ENCODE measurements at regions not wholly inside any gene's neighbourhood (a gene's known extent, or its start where the extent isn't known, plus 50 kb on each side); places are given as distances from the start of the nearest gene placed in this dataset.

GRCh38 chr7:153509768-153510167, 542.4 kb upstream of the DPP6 start:
- no peak for ATAC-seq
- TF ChIP-seq POU6F1 (CRISPR knock-in tag; IDR thresholded peaks at IDR 0.05; ENCODE audit: borderline replicate concordance, low read depth): no peak

- TF ChIP-seq ISL1 (CRISPR knock-in tag; IDR thresholded peaks at IDR 0.05) (no peak), CREB5 (CRISPR knock-in tag; IDR thresholded peaks at IDR 0.05; ENCODE audit: low read depth) (no peak), OSR1 (CRISPR knock-in tag; IDR thresholded peaks at IDR 0.05) (no peak), ZNF8 (CRISPR knock-in tag; IDR thresholded peaks at IDR 0.05) (no peak), TOX (CRISPR knock-in tag; IDR thresholded peaks at IDR 0.05; ENCODE audit: borderline replicate concordance) (no peak), ZNF565 (CRISPR knock-in tag; conservative IDR thresholded peaks at IDR 0.05; ENCODE audit: low read depth) (no peak), RARB (CRISPR knock-in tag; IDR thresholded peaks at IDR 0.05) (no peak), BACH2 (CRISPR knock-in tag; IDR thresholded peaks at IDR 0.05; ENCODE audit: borderline replicate concordance) (no peak), ESRRG (CRISPR knock-in tag; IDR thresholded peaks at IDR 0.05) (no peak), CSDC2 (CRISPR knock-in tag; IDR thresholded peaks at IDR 0.05) (no peak), ZNF70 (CRISPR knock-in tag; IDR thresholded peaks at IDR 0.05) (no peak), PPARA (CRISPR knock-in tag; IDR thresholded peaks at IDR 0.05; ENCODE audit: borderline replicate concordance) (no peak), GLIS3 (CRISPR knock-in tag; IDR thresholded peaks at IDR 0.05) (no peak), ZFP3 (CRISPR knock-in tag; IDR thresholded peaks at IDR 0.05) (no peak), ARNTL (CRISPR knock-in tag; IDR thresholded peaks at IDR 0.05; ENCODE audit: borderline replicate concordance, low read depth) (no peak), ZC3H10 (CRISPR knock-in tag; IDR thresholded peaks at IDR 0.05) (no peak)
- ATAC-seq: no peak
Observed at GRCh38 chr7:153510674-153511073, 541.5 kb upstream of the DPP6 start.

- no peak for TF ChIP-seq ESRRG (CRISPR knock-in tag; IDR thresholded peaks at IDR 0.05)
- no peak for TF ChIP-seq GLIS3 (CRISPR knock-in tag; IDR thresholded peaks at IDR 0.05)
- TF ChIP-seq ZFP3 (CRISPR knock-in tag; IDR thresholded peaks at IDR 0.05): no peak
- no peak for TF ChIP-seq ZNF565 (CRISPR knock-in tag; conservative IDR thresholded peaks at IDR 0.05; ENCODE audit: low read depth)
- TF ChIP-seq SNAI2 (CRISPR knock-in tag; IDR thresholded peaks at IDR 0.05): no peak
- TF ChIP-seq ARNTL (CRISPR knock-in tag; IDR thresholded peaks at IDR 0.05; ENCODE audit: borderline replicate concordance, low read depth): no peak
- no peak for TF ChIP-seq POU6F1 (CRISPR knock-in tag; IDR thresholded peaks at IDR 0.05; ENCODE audit: borderline replicate concordance, low read depth)
- no peak for TF ChIP-seq PPARA (CRISPR knock-in tag; IDR thresholded peaks at IDR 0.05; ENCODE audit: borderline replicate concordance)
- no peak for ATAC-seq
Observed at GRCh38 chr7:153514032-153514431, 538.2 kb upstream of the DPP6 start.

- no peak for TF ChIP-seq PATZ1 (CRISPR knock-in tag; IDR thresholded peaks at IDR 0.05; ENCODE audit: borderline replicate concordance)
- TF ChIP-seq ZNF565 (CRISPR knock-in tag; conservative IDR thresholded peaks at IDR 0.05; ENCODE audit: low read depth): no peak
- TF ChIP-seq ESRRG (CRISPR knock-in tag; IDR thresholded peaks at IDR 0.05): no peak
- no peak for TF ChIP-seq SNAI2 (CRISPR knock-in tag; IDR thresholded peaks at IDR 0.05)
- TF ChIP-seq ARNTL (CRISPR knock-in tag; IDR thresholded peaks at IDR 0.05; ENCODE audit: borderline replicate concordance, low read depth): no peak
- no peak for TF ChIP-seq CREB5 (CRISPR knock-in tag; IDR thresholded peaks at IDR 0.05; ENCODE audit: low read depth)
- TF ChIP-seq BACH2 (CRISPR knock-in tag; IDR thresholded peaks at IDR 0.05; ENCODE audit: borderline replicate concordance): no peak
- no peak for TF ChIP-seq ZFP30 (CRISPR knock-in tag; IDR thresholded peaks at IDR 0.05)
- TF ChIP-seq PPARA (CRISPR knock-in tag; IDR thresholded peaks at IDR 0.05; ENCODE audit: borderline replicate concordance): no peak
- TF ChIP-seq TSHZ2 (CRISPR knock-in tag; IDR thresholded peaks at IDR 0.05): no peak
- TF ChIP-seq TCF4 (CRISPR knock-in tag; IDR thresholded peaks at IDR 0.05; ENCODE audit: borderline replicate concordance): no peak
- no peak for TF ChIP-seq GLIS3 (CRISPR knock-in tag; IDR thresholded peaks at IDR 0.05)
- TF ChIP-seq CSRNP3 (CRISPR knock-in tag; IDR thresholded peaks at IDR 0.05): no peak
- TF ChIP-seq ZNF8 (CRISPR knock-in tag; IDR thresholded peaks at IDR 0.05): no peak
- ATAC-seq: no peak
Observed at GRCh38 chr7:153515359-153515758, 536.8 kb upstream of the DPP6 start.

All from SK-N-SH treated with all-trans-retinoic acid at 6 μM for 48 hours (cell line).